CD4-positive, alpha-beta T cell (primary cell): ENCODE measurements at regions not wholly inside any gene's neighbourhood (a gene's known extent, or its start where the extent isn't known, plus 50 kb on each side); places are given as distances from the start of the nearest gene placed in this dataset.
"Not testable (repeated sequence)": the region's sequence is repeated elsewhere in the genome, so short reads cannot be mapped to it uniquely, and the experiment has no call there.

ENCODE experiments used
- ATAC-seq: fragments of 200-7000 bp; cut with Tn5 transposase; one replicate; pipeline ENCODE4 v1.10.0; 2022; ENCODE audit warnings: mild to moderate bottlenecking; ENCODE audit not compliant: poor library complexity
- CTCF ChIA-PET: fragments of 350-600 bp; sonication (Branson Sonifier 250); formaldehyde crosslinking; loops from one replicate; lab custom pipeline; 2021; ENCODE audit warnings: antibody characterized with exemption, inconsistent platforms; lab: Charles Lee
- POLR2A ChIA-PET: fragments of 350-600 bp; sonication (Branson Sonifier 250); formaldehyde crosslinking; loops from one replicate; lab custom pipeline; 2021; ENCODE audit warnings: antibody characterized with exemption, inconsistent platforms; lab: Charles Lee
- DNase-seq, 14 experiments: peaks; one replicate each; pipeline ENCODE4 v3.0.0-alpha.2; 2013 to 2020; ENCODE audit warnings: mixed read lengths in 2 of 14
- H3K27ac ChIP-seq, 2 donors: one replicate each; pipeline versions ENCODE4 v1.5.1 to v1.7.0; 2013; ENCODE audit warnings: low read length in 2 of 2, low read depth in 1 of 2, mild to moderate bottlenecking in 1 of 2
- H3K27me3 ChIP-seq, 2 experiments: 1 replicate in 1 of 2; 2 replicates in 1 of 2; pipeline versions ENCODE4 v1.6.1 to v1.7.0; 2013; ENCODE audit warnings: low read length in 2 of 2, control low read depth in 1 of 2, mild to moderate bottlenecking in 1 of 2, moderate library complexity in 1 of 2; ENCODE audit not compliant: insufficient read depth in 2 of 2, control insufficient read depth in 1 of 2
- H3K36me3 ChIP-seq: one replicate; pipeline ENCODE4 v1.6.1; 2013; ENCODE audit warnings: low read length, control low read depth; ENCODE audit not compliant: insufficient read depth
- H3K4me1 ChIP-seq: one replicate; pipeline ENCODE4 v1.6.1; 2013; ENCODE audit warnings: low read length, control low read depth; ENCODE audit not compliant: insufficient read depth
- H3K4me3 ChIP-seq: one replicate; pipeline ENCODE4 v1.5.1; 2013; ENCODE audit warnings: mild to moderate bottlenecking, low read length, moderate library complexity
- H3K9me3 ChIP-seq, 2 experiments: 1 replicate in 1 of 2; 2 replicates in 1 of 2; pipeline versions ENCODE4 v1.6.1 to v1.7.0; 2013; ENCODE audit warnings: low read length in 2 of 2, mild to moderate bottlenecking in 2 of 2, control low read depth in 1 of 2, moderate library complexity in 1 of 2; ENCODE audit not compliant: control insufficient read depth in 1 of 2, insufficient read depth in 1 of 2
- H3K27ac Mint-ChIP-seq: one replicate; pipeline ENCODE4 v1.8.0; 2020; ENCODE audit warnings: mixed read lengths
- H3K27me3 Mint-ChIP-seq: one replicate; pipeline ENCODE4 v1.8.0; 2021; ENCODE audit warnings: mixed read lengths
- H3K36me3 Mint-ChIP-seq: one replicate; pipeline ENCODE4 v1.8.0; 2021; ENCODE audit warnings: low read depth, mixed read lengths
- H3K4me1 Mint-ChIP-seq: one replicate; pipeline ENCODE4 v1.8.0; 2021; ENCODE audit warnings: low read depth, mixed read lengths
- H3K4me3 Mint-ChIP-seq: one replicate; pipeline ENCODE4 v1.8.0; 2020; ENCODE audit warnings: mild to moderate bottlenecking, mixed read lengths
- H3K9me3 Mint-ChIP-seq: one replicate; pipeline ENCODE4 v1.8.0; 2020; ENCODE audit warnings: mixed read lengths
- CTCF ChIP-seq: fragments of 200-600 bp; IDR thresholded peaks from one replicate; pipeline ENCODE4 v1.8.0; 2022; ENCODE audit warnings: antibody characterized with exemption, mild to moderate bottlenecking
- intact Hi-C, 2 experiments: fragments of 100-400 bp; cut with DNase I in 1 of 2; cut with micrococcal nuclease in 1 of 2; formaldehyde crosslinking; loops; one replicate each; pipeline versions ENCODE4 v1.15.1 to v1.9.0; 2023 to 2025; cut with DNase I, micrococcal nuclease

DNA sequence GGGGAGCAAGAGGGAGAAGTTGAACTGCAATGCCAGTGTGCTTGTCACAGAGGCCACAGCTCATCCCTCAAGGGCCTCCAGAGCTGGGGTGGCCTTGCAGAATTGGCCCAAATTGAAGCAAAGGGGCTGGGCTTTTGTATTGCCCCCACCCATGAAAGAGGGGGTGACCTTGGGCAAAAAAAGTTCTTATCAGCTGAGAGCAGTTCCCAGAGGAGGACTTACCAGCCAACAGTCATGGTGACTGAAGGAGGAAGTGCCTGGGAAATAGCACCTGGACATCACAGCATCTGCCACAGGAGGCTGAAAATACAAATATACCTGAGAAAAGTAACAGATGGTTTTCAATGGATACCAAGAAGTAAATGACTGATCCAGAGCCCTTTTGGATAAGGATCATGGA lies 262.4 kb downstream of the MID1IP1 start:
- Mint-ChIP-seq H3K4me3 (no peak overlapping the region), H3K9me3 (no peaks in the 10 kb centered on the region), H3K4me1 (no peaks in the 10 kb centered on the region), H3K27ac (no peak overlapping the region), H3K27me3 (no peaks in the 10 kb centered on the region), H3K36me3 (no peaks in the 10 kb centered on the region)
- H3K36me3 ChIP-seq, result no peaks in the 10 kb centered on the region
- POLR2A ChIA-PET, result no interaction called here
- DNase-seq (no peak), ATAC-seq (no peak)
- no peaks in the 10 kb centered on the region for H3K4me1 ChIP-seq
- H3K27me3 ChIP-seq, result no peaks in the 10 kb centered on the region
- no peak for TF ChIP-seq CTCF
- CTCF ChIA-PET, result no interaction called here
- no peak overlapping the region for H3K4me3 ChIP-seq
- H3K27ac ChIP-seq, result no peak overlapping the region
- H3K9me3 ChIP-seq, result no peaks in the 10 kb centered on the region
- intact Hi-C loops, result no loop called here

DNA sequence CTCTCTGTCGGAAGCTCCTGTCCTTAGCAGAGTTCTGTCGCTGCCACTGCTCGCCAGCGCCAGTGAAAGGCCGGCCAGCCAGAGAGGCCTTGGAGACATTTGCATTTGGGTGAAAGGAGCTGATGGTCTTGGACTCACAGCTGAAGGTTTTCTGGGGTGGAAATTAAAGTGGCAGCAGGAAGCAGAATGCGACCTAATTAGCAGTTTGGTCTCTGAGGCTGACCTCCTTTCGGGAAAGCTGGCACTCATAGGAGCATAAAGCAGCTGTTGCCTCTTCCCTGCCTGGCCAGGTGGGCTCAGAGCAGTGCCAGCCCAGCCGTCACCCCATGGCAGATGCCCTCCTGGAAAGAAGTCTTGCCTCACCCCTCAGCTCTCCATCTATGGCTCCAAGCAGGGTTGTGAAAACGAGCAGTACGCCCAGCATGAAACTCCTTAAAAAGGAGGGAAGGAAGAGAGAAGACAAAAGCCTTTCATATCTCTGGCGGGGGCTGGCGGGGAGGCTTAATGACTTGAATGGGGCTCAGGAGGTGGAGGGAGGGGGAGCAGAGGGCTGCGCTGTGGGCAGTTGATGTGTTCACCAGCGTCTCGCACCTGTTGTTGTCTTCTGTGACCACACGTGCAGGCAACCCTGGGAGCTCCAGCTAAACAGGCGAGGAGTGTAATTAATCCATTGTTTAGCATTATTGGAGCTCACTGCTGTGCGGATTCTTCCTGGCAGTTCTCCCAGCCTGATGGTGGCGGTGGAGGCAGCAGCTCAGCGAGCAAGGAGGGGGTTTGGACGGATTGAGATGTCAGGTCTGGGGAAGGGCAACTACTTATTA lies 264.0 kb downstream of the MID1IP1 start:
- Histone ChIP-seq H3K36me3 (no peaks in the 10 kb centered on the region), H3K27me3 (no peaks in the 10 kb centered on the region), H3K4me3 (no peak overlapping the region), H3K27ac (no peak overlapping the region), H3K4me1 (no peaks in the 10 kb centered on the region), H3K9me3 (peaks cover 0 to 5% of the 10 kb centered on the region in 2 experiments)
- H3K27me3 Mint-ChIP-seq, result no peaks in the 10 kb centered on the region
- POLR2A ChIA-PET, result no interaction called here
- H3K4me1 Mint-ChIP-seq, result no peaks in the 10 kb centered on the region
- H3K36me3 Mint-ChIP-seq, result no peaks in the 10 kb centered on the region
- intact Hi-C loops, result no loop called here
- H3K4me3 Mint-ChIP-seq, result no peak overlapping the region
- TF ChIP-seq CTCF, result no peak
- ATAC-seq (no peak), DNase-seq (no peak)
- CTCF ChIA-PET, result no interaction called here
- H3K27ac Mint-ChIP-seq, result no peak overlapping the region
- no peaks in the 10 kb centered on the region for H3K9me3 Mint-ChIP-seq

DNA sequence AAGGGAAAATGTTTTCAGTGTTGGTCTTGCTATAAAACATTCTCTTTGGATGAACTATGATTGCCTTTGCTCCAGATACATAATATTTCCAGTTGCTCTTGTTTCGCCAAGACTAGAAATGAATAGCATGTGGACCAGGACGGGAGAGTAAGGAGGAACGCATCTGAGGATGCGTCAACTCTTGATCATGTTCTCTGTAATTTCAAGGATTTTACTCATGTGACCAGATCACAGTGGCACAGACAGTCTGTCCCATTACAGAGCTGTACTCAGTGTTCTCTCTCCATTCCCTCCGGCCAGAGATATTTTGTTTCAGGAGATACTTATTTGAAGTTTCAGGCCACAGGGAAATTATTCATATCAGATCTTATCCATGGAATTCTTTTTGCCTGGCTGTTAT lies 266.6 kb downstream of the MID1IP1 start:
- CTCF ChIA-PET, result no interaction called here
- no peak overlapping the region for H3K4me3 Mint-ChIP-seq
- POLR2A ChIA-PET, result no interaction called here
- H3K36me3 Mint-ChIP-seq, result no peaks in the 10 kb centered on the region
- H3K4me1 ChIP-seq, result no peaks in the 10 kb centered on the region
- no peaks in the 10 kb centered on the region for H3K36me3 ChIP-seq
- TF ChIP-seq CTCF, result no peak
- H3K27ac ChIP-seq, result no peak overlapping the region
- no peaks in the 10 kb centered on the region for H3K27me3 ChIP-seq
- H3K4me1 Mint-ChIP-seq, result no peaks in the 10 kb centered on the region
- H3K9me3 ChIP-seq, result peaks cover 0 to 5% of the 10 kb centered on the region in 2 experiments
- H3K4me3 ChIP-seq, result no peak overlapping the region
- no peak for DNase-seq
- ATAC-seq, result no peak
- no peak overlapping the region for H3K27ac Mint-ChIP-seq
- no peaks in the 10 kb centered on the region for H3K27me3 Mint-ChIP-seq
- H3K9me3 Mint-ChIP-seq, result no peaks in the 10 kb centered on the region
- intact Hi-C loops, result no loop called here

GRCh38 chrX:39068634-39069033 lies 267.4 kb downstream of the MID1IP1 start:
- intact Hi-C loops, ATAC-seq, H3K4me3 ChIP-seq, H3K9me3 Mint-ChIP-seq, H3K4me1 Mint-ChIP-seq, H3K4me3 Mint-ChIP-seq, H3K4me1 ChIP-seq, H3K27ac Mint-ChIP-seq, POLR2A ChIA-PET, H3K27me3 Mint-ChIP-seq, H3K27me3 ChIP-seq, H3K36me3 Mint-ChIP-seq, CTCF ChIA-PET, H3K9me3 ChIP-seq, DNase-seq, H3K27ac ChIP-seq, H3K36me3 ChIP-seq: not testable (repeated sequence)
